ENCODE measurements at regions not wholly inside any gene's neighbourhood (a gene's known extent, or its start where the extent isn't known, plus 50 kb on each side); places are given as distances from the start of the nearest gene placed in this dataset.

DNA sequence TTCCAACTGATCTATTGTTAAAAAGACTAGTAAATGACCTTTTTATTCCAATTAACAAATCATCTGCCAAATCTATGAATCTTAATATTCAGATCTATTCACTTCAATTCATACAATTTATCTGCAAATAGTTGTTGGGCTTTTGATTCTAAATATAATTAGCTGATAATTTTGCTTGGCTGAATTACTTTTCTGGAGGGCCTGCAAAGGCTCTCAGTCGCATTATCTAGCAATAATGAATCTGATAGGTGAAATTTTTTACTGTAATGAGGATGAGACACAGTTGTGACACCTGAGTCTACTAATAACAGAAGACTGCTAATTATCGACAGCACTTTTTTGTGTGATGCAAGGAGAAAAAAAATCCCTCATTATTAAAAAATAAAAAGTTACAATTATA, 565.1 kb downstream of the ZEB2 start:
- TF ChIP-seq, protein P1, sequence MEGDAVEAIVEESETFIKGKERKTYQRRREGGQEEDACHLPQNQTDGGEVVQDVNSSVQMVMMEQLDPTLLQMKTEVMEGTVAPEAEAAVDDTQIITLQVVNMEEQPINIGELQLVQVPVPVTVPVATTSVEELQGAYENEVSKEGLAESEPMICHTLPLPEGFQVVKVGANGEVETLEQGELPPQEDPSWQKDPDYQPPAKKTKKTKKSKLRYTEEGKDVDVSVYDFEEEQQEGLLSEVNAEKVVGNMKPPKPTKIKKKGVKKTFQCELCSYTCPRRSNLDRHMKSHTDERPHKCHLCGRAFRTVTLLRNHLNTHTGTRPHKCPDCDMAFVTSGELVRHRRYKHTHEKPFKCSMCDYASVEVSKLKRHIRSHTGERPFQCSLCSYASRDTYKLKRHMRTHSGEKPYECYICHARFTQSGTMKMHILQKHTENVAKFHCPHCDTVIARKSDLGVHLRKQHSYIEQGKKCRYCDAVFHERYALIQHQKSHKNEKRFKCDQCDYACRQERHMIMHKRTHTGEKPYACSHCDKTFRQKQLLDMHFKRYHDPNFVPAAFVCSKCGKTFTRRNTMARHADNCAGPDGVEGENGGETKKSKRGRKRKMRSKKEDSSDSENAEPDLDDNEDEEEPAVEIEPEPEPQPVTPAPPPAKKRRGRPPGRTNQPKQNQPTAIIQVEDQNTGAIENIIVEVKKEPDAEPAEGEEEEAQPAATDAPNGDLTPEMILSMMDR (IDR thresholded peaks at IDR 0.05), result no peak
- Histone ChIP-seq H3K36me3 (no peaks in the 10 kb centered on the region), H3K9me3 (no peaks in the 10 kb centered on the region), H3K9ac (ENCODE audit: low read depth in 2 of 2, low read length in 2 of 2) (no peak overlapping the region), H3K4me3 (no peak overlapping the region), H3K27ac (no peak overlapping the region), H3K4me1 (no peaks in the 10 kb centered on the region), H3K27me3 (no peaks in the 10 kb centered on the region)
- intact Hi-C loops (cut with DNase I), result no loop called here
- DNase-seq, result no peak

GRCh38 chr2:143954186-143954585, 565.7 kb downstream of the ZEB2 start:
- no peaks in the 10 kb centered on the region for H3K36me3 ChIP-seq
- TF ChIP-seq, protein P1 (IDR thresholded peaks at IDR 0.05), result no peak
- no peaks in the 10 kb centered on the region for H3K9me3 ChIP-seq
- intact Hi-C loops (cut with DNase I), result no loop called here
- no peaks in the 10 kb centered on the region for H3K4me1 ChIP-seq
- no peak overlapping the region for H3K4me3 ChIP-seq
- no peak for DNase-seq
- no peak overlapping the region for H3K27ac ChIP-seq
- H3K27me3 ChIP-seq, result no peaks in the 10 kb centered on the region
- no peak overlapping the region for H3K9ac ChIP-seq (ENCODE audit: low read depth in 2 of 2, low read length in 2 of 2)

DNA sequence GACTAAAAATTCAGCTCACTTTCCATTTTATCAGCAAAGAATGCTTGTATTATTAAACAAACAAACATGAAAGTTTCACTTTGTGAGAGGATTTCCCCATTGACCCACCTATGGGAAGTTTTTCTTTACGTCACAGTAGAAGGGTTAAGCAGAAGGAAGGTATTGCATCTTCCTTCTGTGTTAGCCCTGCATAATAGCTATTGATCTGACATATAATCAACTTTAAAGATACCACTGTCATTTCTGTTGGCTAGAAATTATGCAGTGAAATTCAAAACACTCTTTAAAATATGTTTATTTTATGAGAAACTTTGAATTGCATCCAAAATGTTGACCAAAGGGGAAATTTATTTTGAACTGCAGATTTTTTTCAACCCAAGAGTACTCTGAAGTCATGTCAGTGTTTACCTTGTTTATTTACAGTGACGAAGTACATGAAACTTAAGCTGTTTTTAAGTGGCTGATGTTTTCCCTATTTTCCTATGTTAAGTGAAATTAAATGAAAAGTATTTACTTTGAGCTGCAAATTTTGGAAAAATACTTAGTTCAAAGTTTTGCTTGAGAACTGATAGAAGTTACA, 566.4 kb downstream of the ZEB2 start:
- Histone ChIP-seq H3K9ac (ENCODE audit: low read depth in 2 of 2, low read length in 2 of 2) (no peak overlapping the region), H3K27me3 (no peaks in the 10 kb centered on the region), H3K9me3 (no peaks in the 10 kb centered on the region), H3K36me3 (no peaks in the 10 kb centered on the region), H3K27ac (no peak overlapping the region), H3K4me1 (no peaks in the 10 kb centered on the region), H3K4me3 (no peak overlapping the region)
- TF ChIP-seq, protein P1 (IDR thresholded peaks at IDR 0.05), result no peak
- intact Hi-C loops (cut with DNase I), result no loop called here
- DNase-seq, result no peak

DNA sequence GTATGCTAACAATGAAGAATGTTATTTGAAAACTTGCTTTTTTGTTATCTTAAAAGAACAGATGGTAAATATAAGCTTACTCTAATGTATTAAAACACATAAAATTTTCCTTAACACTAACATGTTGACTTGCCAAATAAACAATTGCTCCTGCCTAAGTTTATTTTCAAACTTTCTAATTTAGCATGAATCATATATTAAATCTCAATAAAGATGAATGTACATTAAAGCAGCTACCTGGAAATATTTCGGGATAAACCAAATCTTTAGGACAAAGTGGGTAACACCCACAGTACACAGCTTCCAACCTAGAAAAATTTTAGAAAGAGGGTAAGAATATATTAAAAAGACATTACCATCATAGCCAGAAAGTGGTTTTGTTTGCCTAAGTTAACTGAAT, 567.4 kb downstream of the ZEB2 start:
- Histone ChIP-seq H3K27ac (no peak overlapping the region), H3K4me3 (no peak overlapping the region), H3K27me3 (no peaks in the 10 kb centered on the region), H3K9ac (ENCODE audit: low read depth in 2 of 2, low read length in 2 of 2) (no peak overlapping the region), H3K36me3 (no peaks in the 10 kb centered on the region), H3K4me1 (no peaks in the 10 kb centered on the region), H3K9me3 (no peaks in the 10 kb centered on the region)
- intact Hi-C loops (cut with DNase I), result no loop called here
- TF ChIP-seq, protein P1 (IDR thresholded peaks at IDR 0.05), result no peak
- no peak for DNase-seq

DNA sequence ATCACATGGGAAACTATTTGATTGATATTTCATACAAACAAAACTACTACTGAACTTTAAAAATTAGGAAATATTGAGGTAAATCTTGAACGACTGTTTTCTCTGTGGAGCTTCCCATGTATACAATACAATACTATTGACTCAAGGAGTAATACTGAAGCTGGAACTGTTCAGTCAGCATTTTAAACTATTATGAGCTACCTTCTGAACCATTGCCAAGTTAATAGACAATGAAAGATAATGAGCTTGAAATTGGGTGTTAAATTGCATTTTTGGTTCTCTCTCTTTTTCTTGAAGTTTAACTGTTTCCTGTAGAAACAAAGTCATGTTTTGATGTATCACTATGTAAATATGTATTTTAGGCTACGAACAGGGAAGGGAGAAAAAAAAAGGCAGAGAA, 569.2 kb downstream of the ZEB2 start:
- Histone ChIP-seq H3K4me3 (no peak overlapping the region), H3K9ac (ENCODE audit: low read depth in 2 of 2, low read length in 2 of 2) (no peak overlapping the region), H3K9me3 (no peaks in the 10 kb centered on the region), H3K36me3 (no peaks in the 10 kb centered on the region), H3K27ac (no peak overlapping the region), H3K27me3 (no peaks in the 10 kb centered on the region), H3K4me1 (no peaks in the 10 kb centered on the region)
- TF ChIP-seq, protein P1 (IDR thresholded peaks at IDR 0.05), result no peak
- no peak for DNase-seq
- intact Hi-C loops (cut with DNase I), result no loop called here
